GM23338 (cell line): ENCODE measurements at regions not wholly inside any gene's neighbourhood (a gene's known extent, or its start where the extent isn't known, plus 50 kb on each side); places are given as distances from the start of the nearest gene placed in this dataset.

ENCODE experiments used
- ATAC-seq: fragments of 200-7000 bp; cut with Tn5 transposase; 3 replicates; pipeline ENCODE4 v1.9.1; 2020
- DNase-seq: peaks from one replicate; pipeline ENCODE4 v3.0.0-alpha.2; 2015; ENCODE audit warnings: low spot score
- H2AFZ ChIP-seq: fragments of 200-600 bp; sonication (generic); 2 replicates; pipeline ENCODE4 v1.8.0; 2016; ENCODE audit warnings: antibody characterized with exemption, mild to moderate bottlenecking, moderate library complexity
- H3F3A ChIP-seq: fragments of 200-600 bp; sonication (generic); replicated peaks from 2 replicates; pipeline ENCODE4 v1.8.0; 2017; ENCODE audit warnings: antibody characterized with exemption, mixed run types, low read depth
- H3K27ac ChIP-seq: fragments of 200-600 bp; sonication (generic); 2 replicates; pipeline ENCODE4 v1.6.1; 2016; ENCODE audit warnings: low read depth
- H3K27me3 ChIP-seq: fragments of 200-600 bp; sonication (generic); 2 replicates; pipeline ENCODE4 v1.8.0; 2016; ENCODE audit warnings: mild to moderate bottlenecking, mixed run types, moderate library complexity; ENCODE audit not compliant: insufficient read depth
- H3K36me3 ChIP-seq: fragments of 200-600 bp; sonication (generic); 2 replicates; pipeline ENCODE4 v1.8.0; 2016; ENCODE audit warnings: mild to moderate bottlenecking; ENCODE audit not compliant: insufficient read depth
- H3K4me1 ChIP-seq: fragments of 200-600 bp; sonication (generic); 2 replicates; pipeline ENCODE4 v1.8.0; 2016; ENCODE audit warnings: mild to moderate bottlenecking, moderate library complexity; ENCODE audit not compliant: insufficient read depth
- H3K4me2 ChIP-seq: fragments of 200-600 bp; sonication (generic); 2 replicates; pipeline ENCODE4 v1.7.1; 2017; ENCODE audit warnings: mixed run types
- H3K4me3 ChIP-seq: fragments of 200-600 bp; sonication (generic); 2 replicates; pipeline ENCODE4 v1.6.1; 2016; ENCODE audit warnings: mixed run types
- H3K79me2 ChIP-seq: fragments of 200-600 bp; sonication (generic); replicated peaks from 2 replicates; pipeline ENCODE4 v1.8.0; 2017; ENCODE audit warnings: mild to moderate bottlenecking; ENCODE audit not compliant: insufficient read depth
- H3K9me2 ChIP-seq: fragments of 200-600 bp; sonication (generic); 2 replicates; pipeline ENCODE4 v1.8.0; 2017; ENCODE audit not compliant: insufficient read depth
- H4K20me1 ChIP-seq: fragments of 200-600 bp; sonication (generic); replicated peaks from 2 replicates; pipeline ENCODE4 v1.8.0; 2017; ENCODE audit warnings: mild to moderate bottlenecking; ENCODE audit not compliant: insufficient read depth
- H3K27ac Mint-ChIP-seq: 2 replicates; pipeline ENCODE4 v1.8.0; 2020; ENCODE audit warnings: inconsistent platforms, mild to moderate bottlenecking, moderate library complexity, mixed read lengths
- H3K27me3 Mint-ChIP-seq: 3 replicates; pipeline ENCODE4 v1.8.0; 2022; ENCODE audit warnings: low read depth, mild to moderate bottlenecking, moderate library complexity, mixed read lengths, inconsistent platforms; ENCODE audit not compliant: insufficient read depth, poor library complexity
- H3K36me3 Mint-ChIP-seq: 3 replicates; pipeline ENCODE4 v1.8.0; 2021; ENCODE audit warnings: low read depth, mild to moderate bottlenecking, inconsistent platforms, moderate library complexity, mixed read lengths
- H3K4me1 Mint-ChIP-seq: 3 replicates; pipeline ENCODE4 v1.8.0; 2020; ENCODE audit warnings: mild to moderate bottlenecking, inconsistent platforms, mixed read lengths
- H3K4me3 Mint-ChIP-seq: 3 replicates; pipeline ENCODE4 v1.8.0; 2021; ENCODE audit warnings: moderate library complexity, mild to moderate bottlenecking, inconsistent platforms, mixed read lengths
- H3K9me3 Mint-ChIP-seq: 3 replicates; pipeline ENCODE4 v1.8.0; 2020; ENCODE audit warnings: moderate library complexity, mild to moderate bottlenecking, inconsistent platforms, mixed read lengths
- CTCF ChIP-seq, 2 experiments: fragments of 200-600 bp in 1 of 2; sonication (generic) in 1 of 2; conservative IDR thresholded peaks; 2 replicates each; pipeline versions ENCODE4 v1.5.1 to v1.6.1; 2016 to 2017; ENCODE audit warnings: antibody characterized with exemption in 2 of 2, low read depth in 2 of 2, mild to moderate bottlenecking in 2 of 2, moderate library complexity in 1 of 2
- ETS1 ChIP-seq: IDR thresholded peaks from 2 replicates; pipeline ENCODE4 v1.6.1; 2016; ENCODE audit warnings: antibody characterized with exemption
- EZH2 ChIP-seq: fragments of 200-600 bp; sonication (generic); IDR thresholded peaks from one replicate; pipeline ENCODE4 v1.8.0; 2017; ENCODE audit warnings: antibody characterized with exemption, mild to moderate bottlenecking, low read depth; ENCODE audit not compliant: unreplicated experiment
- JUNB ChIP-seq: IDR thresholded peaks from one replicate; pipeline ENCODE4 v1.6.1; 2016; ENCODE audit warnings: antibody characterized with exemption; ENCODE audit not compliant: unreplicated experiment
- NANOG ChIP-seq: IDR thresholded peaks from 2 replicates; pipeline ENCODE4 v1.6.1; 2016; ENCODE audit warnings: antibody characterized with exemption, borderline replicate concordance
- POLR2AphosphoS5 ChIP-seq: IDR thresholded peaks from 2 replicates; pipeline ENCODE4 v1.6.1; 2016; ENCODE audit warnings: antibody characterized with exemption, low read depth
- REST ChIP-seq: IDR thresholded peaks from one replicate; pipeline ENCODE4 v1.6.1; 2018; ENCODE audit warnings: antibody characterized with exemption; ENCODE audit not compliant: unreplicated experiment
- ZNF114 ChIP-seq: fragments of 250-450 bp; sonication (Bioruptor Pico); IDR thresholded peaks from 2 replicates; pipeline ENCODE4 v1.5.0; 2020; ENCODE audit warnings: mild to moderate bottlenecking, moderate library complexity
- ZNF331 ChIP-seq: fragments of 250-450 bp; sonication (Bioruptor Pico); IDR thresholded peaks from 2 replicates; pipeline ENCODE4 v1.5.0; 2020; ENCODE audit warnings: low read depth, mild to moderate bottlenecking, moderate library complexity
- ZNF462 ChIP-seq: fragments of 250-450 bp; sonication (Bioruptor Pico); IDR thresholded peaks from 2 replicates; pipeline ENCODE4 v1.5.0; 2020; ENCODE audit warnings: mild to moderate bottlenecking, moderate library complexity

- TF ChIP-seq ZNF462 (no peak), ETS1 (no peak), POLR2AphosphoS5 (no peak)
These were observed 179.0 kb downstream of the DHX15 start (continued) for GRCh38 chr4:24405341-24405740.

- Histone ChIP-seq H3K79me2 (no peaks in the 10 kb centered on the region), H2AFZ (no peak overlapping the region), H3K27ac (no peak overlapping the region), H3K4me1 (no peaks in the 10 kb centered on the region), H3K27me3 (no peaks in the 10 kb centered on the region), H3K36me3 (no peaks in the 10 kb centered on the region), H3F3A (no peaks in the 10 kb centered on the region), H3K4me3 (no peak overlapping the region), H4K20me1 (no peaks in the 10 kb centered on the region), H3K9me2 (no peaks in the 10 kb centered on the region), H3K4me2 (no peak overlapping the region)
- DNase-seq: no peak
- 0 out of 3 replicates have a peak, but pooled peaks cover 4% of the 10 kb centered on the region for H3K36me3 Mint-ChIP-seq
- no peak overlapping the region for H3K27ac Mint-ChIP-seq
- H3K4me3 Mint-ChIP-seq: no peak overlapping the region
- no peaks in the 10 kb centered on the region for H3K4me1 Mint-ChIP-seq
- H3K9me3 Mint-ChIP-seq: peaks cover 5% of the 10 kb centered on the region
- H3K27me3 Mint-ChIP-seq: no peaks in the 10 kb centered on the region
- no peak for ATAC-seq
- TF ChIP-seq POLR2AphosphoS5: no peak
- no peak for TF ChIP-seq REST
- no peak for TF ChIP-seq JUNB
- TF ChIP-seq ZNF331 (CRISPR knock-in tag): no peak
- no peak for TF ChIP-seq ETS1
- TF ChIP-seq CTCF (conservative IDR thresholded peaks at IDR 0.05; ENCODE audit: low read depth in 2 of 2): no peak
- TF ChIP-seq ZNF114 (CRISPR knock-in tag): no peak
- TF ChIP-seq NANOG: no peak
- no peak for TF ChIP-seq EZH2
These were observed 180.1 kb downstream of the DHX15 start for GRCh38 chr4:24404281-24404680.
